ENCODE measurements at regions not wholly inside any gene's neighbourhood (a gene's known extent, or its start where the extent isn't known, plus 50 kb on each side); places are given as distances from the start of the nearest gene placed in this dataset.

DNA sequence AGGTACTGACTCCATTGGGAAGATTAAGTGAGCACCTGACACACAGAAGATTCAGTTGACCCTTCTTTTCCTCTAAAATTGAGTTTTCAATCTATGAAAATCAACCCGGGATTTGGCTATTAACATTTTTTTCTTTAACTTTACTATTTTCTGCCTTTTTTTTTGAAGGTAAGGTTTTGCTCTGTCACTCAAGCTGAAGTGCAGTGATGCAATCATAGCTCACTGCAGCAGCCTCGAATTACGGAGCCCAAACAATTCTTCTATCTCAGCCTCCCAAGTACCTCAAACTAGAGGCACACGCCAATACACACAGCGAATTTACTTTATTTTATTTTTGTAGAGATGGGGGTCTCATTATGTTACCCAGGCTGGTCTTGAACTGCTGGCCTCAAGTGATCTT, 1029.5 kb downstream of the MCTP2 start:
- no peaks in the 10 kb centered on the region for H4K20me1 ChIP-seq
- no peak overlapping the region for H3K9ac ChIP-seq
- no peak for TF ChIP-seq Cebpa-rat (IDR thresholded peaks at IDR 0.05)

DNA sequence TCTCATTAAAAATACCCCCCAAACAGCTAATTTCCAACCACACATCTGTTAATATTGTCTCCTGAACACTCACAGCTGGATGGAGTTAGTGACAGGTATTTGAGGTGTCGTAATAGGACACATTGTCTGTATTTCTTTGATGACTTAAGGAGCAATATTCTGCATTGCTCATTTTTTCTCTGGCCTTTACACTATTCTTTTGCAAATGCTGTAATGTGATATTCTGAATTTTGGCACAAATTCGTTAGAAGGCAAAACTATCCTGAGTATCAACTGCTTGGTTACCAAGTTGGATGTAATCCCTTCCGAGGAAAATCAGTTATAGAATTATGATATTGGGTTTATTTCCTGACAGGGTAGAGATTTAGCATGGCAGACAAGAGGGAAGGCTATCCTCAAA, 1030.2 kb downstream of the MCTP2 start:
- no peak overlapping the region for H3K4me3 ChIP-seq
- H3K27ac ChIP-seq, result no peak overlapping the region
- no peaks in the 10 kb centered on the region for H3K9me3 ChIP-seq
- H3K4me2 ChIP-seq, result no peak overlapping the region
- H3K4me1 ChIP-seq, result no peaks in the 10 kb centered on the region
- H3K9ac ChIP-seq, result no peak overlapping the region
- H3K27me3 ChIP-seq, result no peaks in the 10 kb centered on the region
- H4K20me1 ChIP-seq, result no peaks in the 10 kb centered on the region
- H3K36me3 ChIP-seq, result no peaks in the 10 kb centered on the region
- no peak for TF ChIP-seq Cebpa-rat (IDR thresholded peaks at IDR 0.05)

More for the DNA sequence above, 1029.5 kb downstream of the MCTP2 start:
- Histone ChIP-seq H3K9me3 (no peaks in the 10 kb centered on the region), H3K36me3 (no peaks in the 10 kb centered on the region), H3K4me3 (no peak overlapping the region), H3K27ac (no peak overlapping the region), H3K27me3 (no peaks in the 10 kb centered on the region), H3K4me2 (no peak overlapping the region), H3K4me1 (no peaks in the 10 kb centered on the region)

DNA sequence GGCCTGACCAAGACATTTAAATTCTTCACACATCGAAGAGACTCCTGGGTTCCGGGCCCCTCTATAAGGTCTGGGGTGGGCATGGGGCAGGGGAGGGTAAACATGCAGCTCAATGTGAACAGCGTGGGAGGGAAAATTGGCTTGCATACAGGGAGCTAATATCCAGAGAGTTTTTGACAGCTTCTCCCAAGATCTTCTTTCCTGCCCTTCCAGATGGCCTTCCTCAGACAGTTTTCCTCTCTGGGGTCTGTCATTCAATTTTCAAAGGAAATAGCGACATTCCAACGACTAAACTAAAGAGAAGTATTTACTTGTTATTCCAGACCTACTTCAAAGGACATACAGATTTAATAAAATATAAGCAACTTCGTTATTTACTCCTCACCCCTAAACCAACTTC, 1030.6 kb downstream of the MCTP2 start:
- Histone ChIP-seq H3K36me3 (no peaks in the 10 kb centered on the region), H3K9me3 (no peaks in the 10 kb centered on the region), H3K27me3 (no peaks in the 10 kb centered on the region), H3K4me2 (no peak overlapping the region), H3K4me3 (no peak overlapping the region), H3K27ac (no peak overlapping the region), H4K20me1 (no peaks in the 10 kb centered on the region), H3K9ac (no peak overlapping the region), H3K4me1 (no peaks in the 10 kb centered on the region)
- no peak for TF ChIP-seq Cebpa-rat (IDR thresholded peaks at IDR 0.05)

DNA sequence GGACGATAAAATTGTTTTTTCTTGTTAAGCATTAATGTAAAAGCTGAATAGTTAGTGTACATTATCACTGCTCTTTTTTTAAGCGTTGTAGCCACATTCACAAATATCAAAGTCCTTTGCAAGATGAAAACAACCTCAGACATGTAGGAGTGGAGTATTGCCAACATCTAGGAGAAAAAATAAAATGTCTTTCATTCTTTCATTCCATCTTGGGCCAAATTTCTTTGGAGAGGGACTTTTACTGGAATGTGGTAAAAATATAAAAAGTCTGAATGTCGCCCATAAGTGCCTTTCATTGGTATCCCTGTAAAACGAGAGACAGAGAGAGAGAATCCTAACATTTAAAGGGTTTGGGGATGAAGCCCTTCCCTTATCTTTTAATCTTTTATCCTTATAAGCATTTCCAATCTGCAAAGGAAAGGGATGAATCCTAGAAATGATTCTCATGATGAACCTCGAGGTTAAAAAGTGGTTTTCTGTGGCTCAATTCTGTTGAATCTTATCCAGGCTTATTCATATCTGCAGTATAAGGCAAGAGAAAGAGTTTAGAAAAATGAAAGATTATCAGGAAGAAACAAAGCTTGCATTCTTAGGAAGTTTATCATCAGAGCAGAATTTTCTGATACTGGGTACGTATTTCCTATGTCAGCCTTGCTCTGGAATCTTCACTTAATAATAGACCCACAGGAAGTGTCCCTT, 1031.7 kb downstream of the MCTP2 start:
- no peak overlapping the region for H3K27ac ChIP-seq
- no peaks in the 10 kb centered on the region for H3K4me1 ChIP-seq
- no peaks in the 10 kb centered on the region for H3K27me3 ChIP-seq
- H3K9me3 ChIP-seq, result no peaks in the 10 kb centered on the region
- no peak overlapping the region for H3K4me3 ChIP-seq
- no peaks in the 10 kb centered on the region for H4K20me1 ChIP-seq
- no peak for TF ChIP-seq Cebpa-rat (IDR thresholded peaks at IDR 0.05)
- H3K36me3 ChIP-seq, result no peaks in the 10 kb centered on the region
- H3K9ac ChIP-seq, result no peak overlapping the region
- H3K4me2 ChIP-seq, result no peak overlapping the region

- Histone ChIP-seq H3K9ac (no peak overlapping the region), H3K27me3 (no peaks in the 10 kb centered on the region), H3K36me3 (no peaks in the 10 kb centered on the region), H3K4me1 (no peaks in the 10 kb centered on the region), H3K4me3 (no peak overlapping the region), H3K27ac (no peak overlapping the region), H3K4me2 (no peak overlapping the region), H3K9me3 (no peaks in the 10 kb centered on the region), H4K20me1 (no peaks in the 10 kb centered on the region)
- no peak for TF ChIP-seq Cebpa-rat (IDR thresholded peaks at IDR 0.05)
Observed at GRCh38 chr15:95263751-95264150, 1032.4 kb downstream of the MCTP2 start.

- Histone ChIP-seq H3K4me1 (no peaks in the 10 kb centered on the region), H3K9me3 (no peaks in the 10 kb centered on the region), H4K20me1 (no peaks in the 10 kb centered on the region), H3K9ac (no peak overlapping the region), H3K27me3 (no peaks in the 10 kb centered on the region), H3K4me3 (no peak overlapping the region), H3K36me3 (no peaks in the 10 kb centered on the region), H3K4me2 (no peak overlapping the region), H3K27ac (no peak overlapping the region)
- no peak for TF ChIP-seq Cebpa-rat (IDR thresholded peaks at IDR 0.05)
Observed at GRCh38 chr15:95265419-95265997, 1034.1 kb downstream of the MCTP2 start.

GRCh38 chr15:95266451-95267061, 1035.2 kb downstream of the MCTP2 start:
- H3K4me1 ChIP-seq, result no peaks in the 10 kb centered on the region
- H3K9me3 ChIP-seq, result no peaks in the 10 kb centered on the region
- H3K4me3 ChIP-seq, result no peak overlapping the region
- no peaks in the 10 kb centered on the region for H3K36me3 ChIP-seq
- no peaks in the 10 kb centered on the region for H3K27me3 ChIP-seq
- no peak for TF ChIP-seq Cebpa-rat (IDR thresholded peaks at IDR 0.05)
- H4K20me1 ChIP-seq, result no peaks in the 10 kb centered on the region
- no peak overlapping the region for H3K9ac ChIP-seq
- no peak overlapping the region for H3K27ac ChIP-seq
- H3K4me2 ChIP-seq, result no peak overlapping the region

GRCh38 chr15:95267481-95267880, 1036.1 kb downstream of the MCTP2 start:
- Histone ChIP-seq H3K4me2 (no peak overlapping the region), H3K36me3 (no peaks in the 10 kb centered on the region), H3K27ac (no peak overlapping the region), H3K9ac (no peak overlapping the region), H3K4me3 (no peak overlapping the region), H3K9me3 (no peaks in the 10 kb centered on the region), H4K20me1 (no peaks in the 10 kb centered on the region), H3K4me1 (no peaks in the 10 kb centered on the region), H3K27me3 (no peaks in the 10 kb centered on the region)
- no peak for TF ChIP-seq Cebpa-rat (IDR thresholded peaks at IDR 0.05)

GRCh38 chr15:95269242-95270183, 1038.2 kb downstream of the MCTP2 start:
- no peak for TF ChIP-seq Cebpa-rat (IDR thresholded peaks at IDR 0.05)
- no peaks in the 10 kb centered on the region for H3K36me3 ChIP-seq
- no peaks in the 10 kb centered on the region for H3K9me3 ChIP-seq
- H3K9ac ChIP-seq, result no peak overlapping the region
- no peak overlapping the region for H3K4me3 ChIP-seq
- H3K4me2 ChIP-seq, result no peak overlapping the region
- H4K20me1 ChIP-seq, result no peaks in the 10 kb centered on the region
- no peaks in the 10 kb centered on the region for H3K4me1 ChIP-seq
- no peak overlapping the region for H3K27ac ChIP-seq
- no peaks in the 10 kb centered on the region for H3K27me3 ChIP-seq

Data from BLaER1 (cell line).